GM18507 (cell line): ENCODE measurements at regions not wholly inside any gene's neighbourhood (a gene's known extent, or its start where the extent isn't known, plus 50 kb on each side); places are given as distances from the start of the nearest gene placed in this dataset.
"Not testable (repeated sequence)": the region's sequence is repeated elsewhere in the genome, so short reads cannot be mapped to it uniquely, and the experiment has no call there.

ENCODE experiments used
- DNase-seq: peaks from one replicate; pipeline ENCODE4 v3.0.0; 2011; ENCODE audit warnings: low read depth; ENCODE audit not compliant: insufficient read length; ENCODE audit errors: extremely low spot score
- FAIRE-seq: peaks from 2 replicates; lab custom pipeline; 2011; peaks lifted over from hg19 to GRCh38; lab: Jason Lieb, UNC

DNA sequence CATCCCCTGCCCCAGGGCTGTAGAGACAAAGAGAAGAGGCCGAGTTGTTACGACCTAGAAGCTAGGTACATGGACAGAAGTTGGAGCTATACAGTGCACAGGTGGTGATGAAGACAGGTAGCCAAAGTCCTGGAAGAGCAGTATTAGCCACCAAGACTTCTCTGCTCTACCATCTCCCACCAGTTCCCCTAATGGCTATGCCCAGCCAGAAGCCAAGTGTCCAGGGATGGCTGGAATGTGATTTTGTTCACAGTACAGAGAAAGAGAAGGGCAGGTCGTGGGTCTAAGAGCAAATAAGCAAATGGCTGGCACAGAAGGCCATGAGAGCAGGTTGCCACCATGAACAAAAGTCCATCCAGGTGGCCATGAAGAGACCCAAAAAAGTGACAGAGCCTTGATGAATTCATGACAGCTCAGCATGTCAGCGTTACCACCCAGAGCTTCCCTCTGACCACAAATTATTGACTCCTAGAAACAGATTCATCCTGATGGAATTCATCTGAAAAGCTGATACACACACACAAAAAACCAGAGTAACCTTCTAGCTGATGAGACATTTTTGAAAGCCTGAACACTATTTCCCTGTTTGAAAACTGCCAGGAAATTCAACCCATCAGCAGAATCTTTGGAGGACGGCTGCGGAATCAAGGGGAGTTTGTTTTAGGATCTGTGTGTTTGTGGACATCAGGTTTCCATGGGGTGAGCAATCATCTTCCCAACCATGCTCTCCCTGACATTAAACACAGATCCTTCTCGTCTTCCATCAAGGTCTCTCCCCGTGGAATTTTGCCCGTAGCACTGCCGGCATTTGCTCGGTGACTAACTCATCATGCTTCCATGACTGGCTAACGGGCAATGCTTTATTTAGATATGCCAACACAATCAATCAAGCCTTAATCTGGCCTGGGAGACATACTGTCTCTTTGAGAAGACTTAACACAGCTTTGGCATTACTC lies 906.7 kb upstream of the AUTS2 start:
- DNase-seq: no peak

GRCh38 chr7:68692511-68692910 lies 905.8 kb upstream of the AUTS2 start:
- DNase-seq (no peak), FAIRE-seq (no peak)

More for the DNA sequence above, 906.7 kb upstream of the AUTS2 start:
- FAIRE-seq: no peak

- DNase-seq: no peak
- FAIRE-seq: no peak
These were observed 903.6 kb upstream of the AUTS2 start for GRCh38 chr7:68694656-68695055.

DNA sequence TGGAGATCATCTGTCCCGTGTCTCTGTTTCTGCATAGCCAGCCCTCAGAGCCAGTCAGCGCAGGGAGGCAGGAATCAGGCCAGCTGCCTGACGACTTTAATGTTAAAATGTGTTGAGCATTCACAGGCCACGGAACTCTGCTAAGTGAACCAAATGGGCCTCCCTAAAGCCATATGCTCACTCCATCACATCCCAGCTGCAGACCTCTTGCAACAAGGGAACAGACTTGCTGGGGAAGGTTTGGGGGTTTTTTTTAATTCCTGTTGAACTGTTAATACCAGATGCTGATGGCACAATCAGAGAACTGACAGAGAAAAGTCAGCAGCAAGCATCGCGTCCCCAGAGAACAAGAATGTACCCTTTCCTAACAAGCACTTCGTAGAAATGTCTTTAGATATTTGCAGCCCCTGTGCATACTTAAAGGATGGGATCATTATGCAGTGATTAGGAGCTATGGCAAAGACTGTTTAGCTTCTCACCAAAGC lies 900.4 kb upstream of the AUTS2 start:
- FAIRE-seq (no peak), DNase-seq (no peak)

DNA sequence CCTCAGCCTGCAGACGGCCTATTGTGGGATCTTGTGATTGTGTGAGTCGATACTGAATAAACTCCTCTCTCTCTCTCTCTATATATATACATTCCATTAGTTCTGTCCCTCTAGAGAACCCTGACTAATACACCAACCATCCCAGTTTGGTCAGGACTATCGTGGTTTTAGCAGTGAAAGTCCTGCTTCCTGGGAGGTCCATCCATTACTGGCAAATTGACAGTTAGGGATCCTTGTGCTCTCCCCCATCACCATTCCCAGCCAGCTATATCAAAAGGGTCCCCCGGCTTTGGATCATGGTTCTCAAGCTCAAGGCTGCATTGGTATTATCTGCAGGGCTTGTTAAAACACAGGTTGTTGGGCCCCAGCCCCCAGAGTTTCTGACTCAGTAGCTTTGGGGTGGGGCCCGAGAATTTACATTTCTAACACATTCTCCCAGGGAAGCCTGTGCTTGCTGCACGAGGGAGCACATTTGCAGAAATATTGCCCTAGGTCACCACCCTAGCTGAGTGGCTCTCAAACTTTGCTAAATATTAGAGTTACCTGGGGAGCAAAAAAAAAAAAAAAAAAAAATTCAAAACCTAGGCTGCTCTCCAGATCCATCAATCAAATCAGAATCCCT lies 899.1 kb upstream of the AUTS2 start:
- FAIRE-seq (no peak), DNase-seq (no peak)

GRCh38 chr7:68700414-68700813 lies 897.9 kb upstream of the AUTS2 start:
- FAIRE-seq (no peak), DNase-seq (no peak)

- DNase-seq (no peak), FAIRE-seq (no peak)
These were observed 892.0 kb upstream of the AUTS2 start for GRCh38 chr7:68706291-68706690.

DNA sequence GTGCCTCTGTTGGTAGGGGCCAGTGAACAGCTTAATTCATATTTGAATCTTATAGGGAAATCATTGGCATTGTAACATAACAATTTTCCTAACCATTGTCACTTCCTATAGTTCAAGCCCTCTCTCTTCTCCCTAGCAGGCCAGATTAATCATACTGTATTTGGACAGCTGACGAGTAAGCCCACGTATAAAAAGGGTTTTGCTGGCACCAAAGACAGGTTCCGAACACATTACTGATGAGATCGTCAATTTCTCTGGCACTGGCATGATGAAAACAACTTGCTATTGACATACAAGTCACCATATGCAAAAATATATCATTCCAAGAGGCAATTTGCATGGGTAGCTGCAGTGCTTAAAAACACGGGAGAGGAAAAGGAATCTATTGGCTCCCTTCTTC lies 891.1 kb upstream of the AUTS2 start:
- DNase-seq (no peak), FAIRE-seq (no peak)

DNA sequence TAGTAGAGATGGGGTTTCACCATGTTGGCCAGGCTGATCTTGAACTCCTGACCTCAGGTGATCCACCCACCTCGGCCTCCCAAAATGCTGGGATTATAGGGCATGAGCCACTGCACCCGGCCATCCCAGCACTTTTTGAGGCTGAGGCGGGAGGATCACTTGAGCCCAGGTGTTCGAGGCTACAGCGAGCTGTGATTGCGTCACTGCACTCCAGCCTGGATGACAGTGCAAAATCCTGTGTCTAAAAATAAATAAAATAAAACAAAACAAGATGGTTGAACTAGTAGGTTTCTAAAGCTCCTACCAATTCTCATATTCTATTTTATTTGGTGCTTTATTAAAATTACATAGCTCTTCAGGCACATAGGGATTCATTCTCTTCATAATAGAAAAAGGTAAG lies 890.3 kb upstream of the AUTS2 start:
- no peak for FAIRE-seq
- no peak for DNase-seq

DNA sequence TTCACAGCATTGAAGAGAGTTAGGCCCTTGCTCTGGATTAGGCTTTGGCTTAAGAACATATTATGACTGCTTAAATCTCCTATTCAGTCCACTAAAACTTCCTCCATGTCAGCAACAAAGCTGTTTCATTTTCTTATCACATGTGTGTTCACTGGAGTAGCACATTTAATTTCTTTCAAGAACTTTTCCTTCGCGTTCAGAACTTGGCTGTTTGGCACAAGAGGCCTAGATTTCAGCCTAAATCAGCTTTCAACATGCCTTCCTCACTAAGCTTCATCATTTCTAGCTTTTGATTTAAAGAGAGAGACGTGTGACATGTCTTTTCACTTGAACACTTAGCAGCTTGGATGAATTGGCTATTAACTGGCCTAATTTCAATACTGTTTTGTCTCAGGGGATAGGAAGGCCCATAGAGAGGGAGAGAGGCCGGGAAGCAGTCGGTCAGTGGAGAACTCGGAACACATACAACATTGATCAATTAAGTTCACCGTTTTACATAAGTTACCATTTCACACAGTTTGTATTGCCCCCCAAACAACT lies 885.2 kb upstream of the AUTS2 start:
- FAIRE-seq (no peak), DNase-seq (no peak)

GRCh38 chr7:68714135-68714534 lies 884.1 kb upstream of the AUTS2 start:
- not testable (repeated sequence) for FAIRE-seq, DNase-seq

DNA sequence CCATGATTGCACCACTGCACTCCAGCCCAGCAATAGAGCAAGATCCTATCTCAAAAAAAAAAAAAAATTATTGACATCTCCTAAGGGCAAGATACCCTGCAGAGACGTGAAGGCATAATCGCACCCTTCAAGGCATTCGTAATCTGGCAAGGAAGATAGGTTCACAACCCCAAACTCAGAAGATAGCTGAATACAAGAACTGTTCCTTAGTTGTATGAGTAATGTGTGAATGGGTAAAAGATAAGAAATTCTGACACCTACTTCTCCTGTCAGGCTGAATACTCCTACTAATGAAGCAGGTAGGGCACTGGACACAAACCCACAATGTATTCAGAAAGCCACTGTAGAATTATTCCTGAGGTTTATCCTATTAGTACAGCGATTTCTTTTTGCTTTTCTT lies 882.4 kb upstream of the AUTS2 start:
- FAIRE-seq (no peak), DNase-seq (no peak)

DNA sequence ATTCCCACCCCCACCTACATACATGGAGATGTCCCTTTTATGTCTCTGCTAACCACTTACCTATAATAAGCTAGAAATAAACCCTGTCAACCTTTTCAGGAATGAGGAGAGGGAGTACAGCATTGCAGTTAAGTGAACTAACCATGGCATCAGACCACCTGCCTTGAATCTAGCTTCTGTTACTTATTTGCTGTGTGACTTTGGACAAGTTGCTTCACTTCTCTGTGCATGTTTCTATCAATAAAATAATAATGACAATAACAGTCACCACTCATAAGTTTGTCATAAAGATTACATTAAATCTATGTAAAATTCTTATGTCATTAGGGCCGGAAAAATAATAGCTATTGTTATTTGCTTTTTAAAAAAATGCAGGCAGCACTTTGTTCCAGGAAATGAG lies 881.1 kb upstream of the AUTS2 start:
- no peak for FAIRE-seq
- DNase-seq: no peak

- FAIRE-seq: no peak
- DNase-seq: no peak
These were observed 880.2 kb upstream of the AUTS2 start for GRCh38 chr7:68718097-68718551.

DNA sequence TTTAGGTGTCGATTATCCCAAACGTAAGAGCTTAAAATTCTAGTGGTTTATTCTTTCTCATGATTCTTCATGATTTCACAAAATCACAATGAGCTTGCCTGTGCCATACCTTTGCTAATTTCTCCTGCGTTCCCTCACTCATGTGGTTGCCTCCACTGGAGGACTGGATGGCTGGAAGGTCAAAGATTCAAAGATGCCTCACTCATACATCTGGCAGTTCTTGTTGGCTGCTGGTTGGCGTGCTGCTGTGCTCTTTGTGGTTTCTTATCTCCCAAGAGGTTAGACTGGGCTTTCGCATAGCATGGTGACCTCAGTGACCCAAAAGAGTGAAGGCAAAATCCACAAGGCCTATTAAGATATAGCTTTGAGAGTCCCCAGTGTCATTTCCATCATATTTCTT lies 877.6 kb upstream of the AUTS2 start:
- no peak for FAIRE-seq

GRCh38 chr7:68722044-68722443 lies 876.2 kb upstream of the AUTS2 start:
- FAIRE-seq (no peak), DNase-seq (no peak)

More for the DNA sequence above, 877.6 kb upstream of the AUTS2 start:
- DNase-seq: no peak

DNA sequence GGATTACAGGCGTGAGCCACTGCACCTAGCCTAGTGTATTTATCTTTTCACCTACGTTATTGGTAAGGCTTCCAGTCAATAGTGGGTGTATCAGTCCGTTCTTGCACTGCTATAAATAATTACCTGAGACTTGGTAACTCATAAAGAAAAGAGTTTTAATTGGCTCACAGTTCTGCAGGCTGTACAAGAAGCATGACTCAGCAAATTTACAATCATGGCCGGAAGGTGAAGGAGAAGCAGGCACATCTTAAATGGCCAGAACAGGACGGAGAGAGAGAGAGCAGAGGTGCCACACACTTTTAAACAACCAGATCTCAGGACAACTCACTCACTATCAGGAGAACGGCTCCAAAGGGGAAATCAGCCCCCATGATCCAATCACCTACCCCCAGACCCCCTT lies 873.3 kb upstream of the AUTS2 start:
- DNase-seq: no peak
- no peak for FAIRE-seq

GRCh38 chr7:68725843-68726785 lies 872.2 kb upstream of the AUTS2 start:
- DNase-seq (no peak), FAIRE-seq (no peak)

GRCh38 chr7:68728720-68729119 lies 869.6 kb upstream of the AUTS2 start:
- DNase-seq, FAIRE-seq: not testable (repeated sequence)
